Stimulated activated CD8-positive, alpha-beta memory T cell treated with anti-CD3 and anti-CD28 coated beads, Interleukin-2, amount 100 ng/mL, for 48 hours (primary cell): ENCODE measurements at regions not wholly inside any gene's neighbourhood (a gene's known extent, or its start where the extent isn't known, plus 50 kb on each side); places are given as distances from the start of the nearest gene placed in this dataset.
"Not testable (repeated sequence)": the region's sequence is repeated elsewhere in the genome, so short reads cannot be mapped to it uniquely, and the experiment has no call there.

Source experiments
- DNase-seq, 2 donors: peaks; one replicate each; pipeline ENCODE4 v3.0.0-alpha.2; 2020; ENCODE audit warnings: low read depth in 2 of 2

DNA sequence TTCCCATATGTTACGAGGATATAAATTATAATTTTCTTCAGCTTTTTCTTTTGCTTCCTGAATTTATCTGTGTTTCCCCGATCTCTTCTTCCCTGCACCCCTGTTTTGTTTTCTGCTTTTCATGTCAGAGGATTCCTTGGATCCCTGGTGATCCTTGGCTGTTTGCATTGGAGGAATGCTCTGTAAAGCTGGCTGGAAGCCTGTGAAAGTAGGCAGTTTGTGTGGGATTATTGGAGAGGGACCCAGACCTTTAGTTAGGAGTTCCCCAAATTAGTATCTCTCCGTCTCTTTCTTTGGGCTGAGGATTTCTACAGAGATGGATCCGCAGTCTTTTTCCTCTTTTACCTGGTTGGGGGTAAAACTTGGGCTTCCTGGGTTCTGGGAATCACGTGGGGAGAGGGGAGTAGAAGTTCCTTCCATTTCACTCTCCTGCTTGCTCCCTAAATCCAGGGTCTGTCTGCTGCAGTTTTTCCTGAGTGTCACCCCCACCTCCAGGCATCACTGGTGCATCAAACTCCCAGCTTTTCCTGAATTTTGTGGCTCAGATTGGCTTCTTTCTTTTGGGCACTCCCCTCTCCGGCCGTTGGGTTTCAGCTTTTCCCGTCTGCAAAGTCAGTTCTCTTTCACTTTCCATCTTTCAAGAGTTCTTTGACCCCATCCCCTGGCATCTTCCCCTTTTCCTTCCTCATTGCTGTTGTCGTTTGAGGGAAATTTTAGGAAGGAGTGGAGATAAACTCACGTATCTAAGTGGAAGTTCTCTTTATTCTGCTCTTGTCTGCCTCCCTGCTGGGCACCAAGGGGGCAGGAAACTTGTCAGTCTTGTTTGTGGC is 79.1 kb upstream of the ALX4 start:
- DNase-seq: no peak

DNA sequence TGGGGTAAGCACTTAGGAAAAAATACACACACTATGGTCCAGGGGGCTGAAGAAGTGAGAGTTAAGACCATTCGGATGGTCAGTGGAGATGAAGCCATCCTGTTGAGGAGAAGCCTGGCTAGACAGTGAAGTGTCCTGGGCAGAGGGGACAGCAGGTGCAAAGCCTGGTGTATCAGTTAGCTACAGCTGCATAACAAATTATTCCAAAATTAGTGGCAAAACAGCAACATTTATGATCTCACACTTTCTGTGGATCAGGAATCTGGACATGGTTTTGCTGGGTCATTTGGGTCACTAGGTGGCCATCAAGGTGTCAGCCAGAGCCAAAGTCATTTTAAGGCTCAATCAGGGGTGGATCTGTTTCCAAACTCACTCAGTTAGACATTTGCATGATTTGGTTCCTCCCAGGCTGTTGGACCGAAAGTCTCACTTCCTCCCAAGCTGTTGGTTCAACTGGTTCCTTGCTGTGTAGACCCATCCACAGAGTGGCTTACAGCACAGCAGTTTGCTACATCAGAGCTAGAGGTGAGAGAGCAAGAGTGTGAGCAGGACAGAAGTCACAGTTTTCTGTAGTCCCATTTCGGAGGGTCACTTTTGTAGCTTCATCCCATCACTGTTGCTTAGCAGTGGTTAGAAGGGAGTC is 80.1 kb upstream of the ALX4 start:
- no peak for DNase-seq

DNA sequence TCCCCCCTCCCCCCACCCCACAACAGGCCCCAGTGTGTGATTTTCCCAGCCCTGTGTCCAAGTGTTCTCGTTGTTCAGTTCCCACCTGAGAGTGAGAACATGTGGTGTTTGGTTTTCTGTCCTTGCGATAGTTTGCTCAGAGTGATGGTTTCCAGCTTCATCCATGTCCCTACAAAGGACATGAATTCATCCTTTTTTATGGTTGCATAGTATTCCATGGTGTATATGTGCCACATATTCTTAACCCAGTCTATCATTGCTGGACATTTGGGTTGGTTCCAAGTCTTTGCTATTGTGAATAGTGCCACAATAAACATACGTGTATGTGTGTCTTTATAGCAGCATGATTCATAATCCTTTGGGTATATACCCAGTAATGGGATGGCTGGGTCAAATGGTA is 81.1 kb upstream of the ALX4 start:
- DNase-seq: not testable (repeated sequence)

DNA sequence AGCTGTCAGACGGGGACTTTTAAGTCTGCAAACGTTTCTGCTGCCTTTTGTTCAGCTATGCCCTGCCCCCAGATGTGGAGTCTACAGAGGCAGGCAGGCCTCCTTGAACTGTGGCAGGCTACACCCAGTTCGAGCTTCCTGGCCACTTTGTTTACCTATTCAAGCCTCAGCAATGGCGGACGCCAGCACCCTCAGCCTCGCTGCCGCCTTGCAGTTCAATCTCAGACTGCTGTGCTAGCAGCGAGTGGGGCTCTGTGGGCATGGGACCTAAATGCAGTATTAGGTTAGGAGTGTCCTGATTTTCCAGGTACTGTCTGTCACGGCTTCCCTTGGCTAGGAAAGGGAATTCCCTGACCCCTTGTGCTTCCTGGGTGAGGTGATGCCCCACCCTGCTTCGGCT is 86.8 kb upstream of the ALX4 start:
- not testable (repeated sequence) for DNase-seq

DNA sequence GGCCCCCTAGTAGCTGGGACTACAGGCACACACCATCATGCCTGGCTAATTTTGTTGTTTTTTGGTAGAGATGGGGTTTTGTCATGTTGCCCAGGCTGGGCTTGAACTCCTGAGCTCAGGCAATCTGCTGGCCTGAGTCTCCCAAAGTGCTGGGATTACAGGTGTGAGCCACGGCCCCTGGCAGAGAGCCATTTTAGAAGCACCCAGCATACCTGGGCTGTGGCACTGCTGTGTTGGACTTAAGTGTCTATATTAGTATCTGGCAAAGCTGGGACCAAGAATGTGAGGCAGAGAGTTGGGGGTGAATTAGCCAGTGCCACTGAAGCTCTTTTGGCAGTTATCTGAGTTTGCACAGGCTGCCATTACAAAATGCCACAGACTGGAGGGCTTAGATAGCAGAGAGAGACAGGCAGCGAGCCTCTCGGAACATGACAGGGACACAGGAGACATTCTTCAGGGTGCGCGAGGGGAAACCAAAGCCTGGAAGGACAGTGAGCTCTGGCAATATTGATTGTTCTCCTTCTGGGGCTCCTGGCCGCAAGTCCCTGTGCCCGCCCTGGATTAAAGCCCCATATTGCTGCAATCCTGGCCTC is 87.7 kb upstream of the ALX4 start:
- DNase-seq: no peak

DNA sequence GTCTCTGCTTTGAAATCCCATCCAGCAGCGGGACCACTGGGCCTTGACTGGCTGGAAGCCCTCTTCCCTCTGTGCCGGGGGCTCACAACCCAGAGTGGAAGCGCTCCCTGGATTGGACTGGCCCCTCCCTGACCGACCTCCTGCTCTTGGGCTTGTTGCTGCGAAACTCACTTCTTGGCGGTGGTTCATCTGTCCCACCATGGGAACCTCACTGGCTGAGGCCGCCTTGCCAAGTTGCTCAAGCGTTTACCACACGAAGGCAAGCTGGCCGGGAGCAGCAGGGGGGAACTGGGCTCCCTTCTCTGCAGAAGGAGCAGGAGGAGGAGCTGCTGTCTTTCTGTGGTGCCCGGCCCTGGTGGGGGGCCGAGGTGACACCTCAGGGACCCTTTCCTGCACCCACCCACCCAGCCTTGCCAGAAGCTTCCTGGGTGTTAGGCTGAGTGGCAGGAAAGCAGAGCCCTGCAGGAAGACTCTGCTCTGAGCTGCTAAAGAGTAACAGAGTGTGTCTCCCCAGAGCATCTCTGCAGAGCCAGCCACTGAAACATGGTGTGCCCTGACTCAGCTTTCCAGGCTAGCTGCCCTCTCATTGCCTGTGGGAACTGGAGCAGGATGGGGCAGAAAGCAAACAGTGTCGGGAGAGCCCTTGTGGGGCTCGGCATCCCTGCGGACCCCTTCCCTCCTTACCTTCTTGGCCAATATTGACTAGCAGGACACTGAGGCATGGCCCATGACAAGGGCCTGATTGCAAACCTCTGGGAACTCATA is 88.5 kb upstream of the ALX4 start:
- no peak for DNase-seq

DNA sequence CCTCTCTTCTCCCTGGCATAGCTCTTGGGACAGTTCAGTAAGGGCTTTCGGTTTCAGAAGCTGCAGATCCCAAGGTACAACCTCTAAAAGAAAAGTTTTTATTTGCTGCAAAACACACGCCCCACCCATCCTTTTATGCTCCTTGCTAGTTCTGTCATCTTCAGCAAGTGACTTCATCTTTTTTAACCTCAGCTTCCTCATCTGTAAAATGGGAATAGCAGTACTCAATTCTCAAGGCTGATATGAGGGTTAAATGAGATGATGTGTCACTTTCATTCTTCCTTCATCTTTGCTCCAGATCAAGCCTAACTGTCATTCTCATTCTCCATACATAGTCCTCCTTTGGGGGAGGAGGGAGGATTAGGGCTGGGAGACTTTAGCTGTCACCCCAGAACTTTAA is 90.0 kb upstream of the ALX4 start:
- DNase-seq: no peak

DNA sequence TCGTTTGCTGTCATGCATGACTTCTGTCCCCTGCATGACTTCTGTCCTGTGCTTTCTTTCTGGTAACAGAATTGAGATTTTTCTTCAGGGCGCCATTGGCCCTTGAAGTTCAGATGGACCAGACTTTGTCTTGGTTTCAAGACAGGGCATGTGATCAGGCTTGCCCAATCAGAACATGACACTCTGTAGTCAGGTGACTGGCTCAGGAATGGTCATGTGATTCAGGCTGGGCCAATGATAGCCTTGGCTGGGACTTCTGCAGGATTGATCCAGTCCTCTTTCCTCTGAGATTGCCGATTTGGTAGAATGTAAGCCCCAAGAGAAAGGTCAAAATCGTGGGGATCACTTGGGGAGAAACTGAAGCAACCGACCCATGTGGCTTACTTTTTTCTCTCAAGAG is 90.5 kb upstream of the ALX4 start:
- DNase-seq: no peak

DNA sequence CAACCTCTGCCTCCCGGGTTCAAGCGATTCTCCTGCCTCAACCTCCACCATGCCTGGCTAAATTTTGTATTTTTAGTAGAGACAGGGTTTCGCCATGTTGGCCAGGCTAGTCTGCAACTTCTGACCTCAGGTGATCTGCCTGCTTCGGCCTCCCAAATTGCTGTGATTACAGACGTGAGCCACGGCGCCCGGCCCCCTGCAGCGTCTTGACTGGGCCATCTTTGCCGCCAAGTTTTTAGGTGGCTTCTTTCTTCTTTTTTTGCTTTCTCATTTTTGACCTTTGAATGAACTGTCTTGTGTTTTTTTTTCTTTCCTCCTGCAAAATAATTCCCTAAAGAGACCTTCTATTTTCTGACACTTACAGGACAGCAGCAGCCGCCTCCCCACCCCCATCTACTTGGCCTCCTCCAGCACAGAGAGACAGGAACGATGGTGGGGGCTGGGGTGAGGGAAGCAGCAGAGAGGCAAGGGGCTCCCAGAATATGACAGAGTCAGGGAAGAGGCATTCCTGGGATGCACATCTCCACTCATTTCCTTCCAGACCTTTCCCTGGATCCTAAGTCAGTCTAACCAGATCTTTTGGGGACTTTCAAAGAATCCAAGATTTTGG is 92.6 kb upstream of the ALX4 start:
- no peak for DNase-seq

DNA sequence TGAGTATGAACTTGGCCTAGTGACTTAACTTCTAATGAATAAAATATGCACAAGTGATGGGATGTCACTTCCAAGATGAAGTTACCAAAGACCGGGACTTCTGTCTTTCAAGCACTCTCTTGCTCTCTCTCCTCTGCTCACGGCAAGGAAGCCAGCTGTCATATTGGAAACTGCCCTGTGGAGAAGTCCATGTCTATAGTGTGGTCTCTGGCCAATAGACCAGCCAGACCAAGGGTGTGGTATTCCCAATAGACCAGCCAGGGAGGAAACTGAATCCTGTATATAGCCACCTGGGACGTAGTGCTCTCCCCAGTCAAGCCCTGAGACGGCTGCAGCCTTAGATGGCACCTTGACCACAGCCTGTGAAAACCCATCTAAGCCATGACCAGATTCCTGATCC is 93.2 kb upstream of the ALX4 start:
- DNase-seq: no peak

DNA sequence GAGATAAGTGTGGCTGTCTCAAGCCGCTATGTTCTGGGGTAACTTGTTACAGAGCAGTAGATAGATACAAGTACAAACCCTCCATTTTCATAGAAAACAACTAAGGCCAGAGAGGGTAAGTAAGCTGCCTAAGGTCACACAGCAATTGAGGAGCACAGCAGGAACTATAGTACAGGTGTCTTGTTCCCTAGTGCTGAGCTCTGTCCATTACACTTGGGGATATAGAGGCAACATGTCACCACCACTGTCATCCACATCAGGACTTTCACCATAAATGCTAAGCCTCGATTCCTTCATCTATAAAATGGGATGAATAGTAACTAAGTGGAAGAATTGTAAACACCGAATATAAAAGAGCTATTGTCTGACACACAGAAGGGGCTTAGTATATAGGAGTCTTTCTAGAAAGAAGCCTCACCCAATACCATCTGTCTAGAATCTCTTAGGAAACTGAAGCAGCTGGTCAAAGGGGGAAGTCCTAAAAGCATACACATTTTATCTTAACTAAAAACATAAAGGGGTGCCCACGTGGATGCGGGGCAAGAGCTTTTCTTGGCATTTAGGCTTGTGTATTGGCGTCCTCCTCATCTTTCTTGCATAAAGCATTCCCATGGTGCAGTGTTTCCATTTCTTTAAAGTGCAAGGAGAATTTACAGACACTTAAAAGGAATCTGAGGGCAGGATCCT is 93.8 kb upstream of the ALX4 start:
- DNase-seq: no peak

DNA sequence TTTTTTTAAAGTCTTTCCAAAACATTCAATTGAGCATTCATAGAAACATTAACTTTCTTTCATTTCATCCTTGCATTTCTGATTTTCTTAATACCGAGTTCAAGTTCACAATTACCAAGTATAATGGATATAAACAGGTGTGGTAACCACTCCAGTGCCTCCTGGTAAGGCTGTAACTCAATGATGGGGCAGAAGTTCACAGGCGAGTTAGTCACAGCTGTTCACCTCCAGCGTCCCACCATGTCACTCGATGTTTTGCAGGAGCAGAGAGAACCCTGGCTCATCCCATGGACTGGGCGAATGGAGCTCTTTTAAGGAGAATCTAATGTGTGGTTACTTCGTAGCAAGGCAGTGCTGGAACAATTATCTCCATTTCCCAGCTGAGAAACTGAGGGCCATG is 94.4 kb upstream of the ALX4 start:
- no peak for DNase-seq

DNA sequence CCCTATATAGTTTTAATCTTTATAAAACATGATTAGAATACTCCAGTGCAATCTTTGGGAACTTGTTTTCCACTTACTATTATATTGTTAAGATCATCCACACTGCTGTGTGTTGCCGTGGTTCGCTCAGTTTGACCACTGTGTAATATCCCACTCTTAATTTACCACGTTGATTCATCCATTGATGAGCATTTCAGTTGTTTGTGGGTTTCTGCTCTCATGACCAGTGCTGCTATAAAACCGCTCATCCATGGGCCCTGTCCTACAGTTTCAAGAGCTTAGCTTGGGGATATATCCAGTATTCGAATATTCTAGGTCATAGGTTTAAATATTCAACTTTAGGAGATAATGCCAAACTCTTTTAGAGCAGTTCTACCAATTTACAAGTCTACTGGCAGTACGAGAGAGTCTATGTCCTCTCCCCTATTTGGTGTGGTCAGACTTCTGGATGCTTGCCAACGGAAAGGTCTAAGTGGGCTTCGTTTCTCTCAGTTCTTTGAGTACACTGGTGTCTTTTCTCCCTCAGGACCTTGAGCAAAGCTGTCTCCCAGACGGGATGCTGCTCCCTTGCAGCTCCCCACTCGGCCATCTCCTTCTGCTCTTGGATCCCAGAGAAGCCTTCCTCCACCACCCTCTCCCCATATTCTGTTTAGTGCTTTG is 94.9 kb upstream of the ALX4 start:
- no peak for DNase-seq

DNA sequence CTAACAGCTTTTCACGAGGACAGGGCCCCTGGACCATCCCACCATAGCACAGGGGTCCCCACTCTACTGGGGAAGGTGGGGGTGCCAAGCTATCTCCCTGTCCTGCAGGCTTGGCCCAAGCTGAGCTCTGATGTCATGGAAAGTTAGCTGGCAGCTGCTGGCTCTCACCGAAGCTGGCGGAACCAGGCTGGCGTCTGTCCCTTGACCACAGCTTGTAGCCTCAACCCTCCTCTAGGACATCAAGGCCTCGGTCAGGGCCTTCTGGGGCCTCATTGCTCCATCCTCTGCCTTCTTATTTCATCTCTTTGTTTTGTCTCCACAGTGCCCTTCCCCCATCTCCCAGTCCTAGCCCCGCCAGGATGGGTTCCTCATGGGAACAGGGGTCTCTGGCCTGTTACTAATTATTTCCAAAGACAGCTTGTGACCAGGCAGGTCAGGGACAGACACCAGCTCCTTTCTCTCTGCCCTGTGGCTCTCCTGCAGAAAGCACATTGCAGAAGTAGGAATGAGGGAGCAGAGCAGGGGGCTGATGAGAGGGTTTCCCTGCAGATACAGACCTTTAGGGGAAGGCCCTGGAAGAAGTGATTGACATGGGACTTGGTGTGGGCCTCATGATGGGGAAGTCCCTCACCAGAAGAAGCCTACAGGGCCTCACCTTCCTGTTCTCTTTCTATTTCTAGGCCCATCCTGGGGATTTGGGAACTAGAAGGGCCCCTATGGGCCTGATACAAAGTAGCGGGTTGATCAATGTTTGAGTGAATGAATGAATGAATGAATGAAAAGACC is 97.5 kb upstream of the ALX4 start:
- DNase-seq: no peak

DNA sequence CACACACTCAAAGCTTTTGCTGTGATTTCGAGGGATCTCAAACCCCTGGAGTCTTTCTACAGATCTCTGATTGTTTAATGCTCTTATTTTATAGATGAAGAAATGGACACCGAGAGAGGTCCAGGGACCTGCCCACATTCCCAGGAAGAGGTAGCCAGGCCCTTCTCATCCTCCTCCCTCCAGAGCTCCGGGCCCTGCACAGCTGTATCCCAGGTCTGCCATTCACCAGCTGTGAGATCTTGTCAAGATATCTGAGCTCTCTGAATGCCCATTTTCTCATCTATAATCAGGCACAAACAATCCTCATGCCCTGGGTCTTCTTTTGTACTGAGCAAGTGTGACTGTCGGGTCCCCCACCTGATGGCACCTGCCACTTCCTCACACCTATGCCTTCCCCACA is 98.2 kb upstream of the ALX4 start:
- DNase-seq: no peak

DNA sequence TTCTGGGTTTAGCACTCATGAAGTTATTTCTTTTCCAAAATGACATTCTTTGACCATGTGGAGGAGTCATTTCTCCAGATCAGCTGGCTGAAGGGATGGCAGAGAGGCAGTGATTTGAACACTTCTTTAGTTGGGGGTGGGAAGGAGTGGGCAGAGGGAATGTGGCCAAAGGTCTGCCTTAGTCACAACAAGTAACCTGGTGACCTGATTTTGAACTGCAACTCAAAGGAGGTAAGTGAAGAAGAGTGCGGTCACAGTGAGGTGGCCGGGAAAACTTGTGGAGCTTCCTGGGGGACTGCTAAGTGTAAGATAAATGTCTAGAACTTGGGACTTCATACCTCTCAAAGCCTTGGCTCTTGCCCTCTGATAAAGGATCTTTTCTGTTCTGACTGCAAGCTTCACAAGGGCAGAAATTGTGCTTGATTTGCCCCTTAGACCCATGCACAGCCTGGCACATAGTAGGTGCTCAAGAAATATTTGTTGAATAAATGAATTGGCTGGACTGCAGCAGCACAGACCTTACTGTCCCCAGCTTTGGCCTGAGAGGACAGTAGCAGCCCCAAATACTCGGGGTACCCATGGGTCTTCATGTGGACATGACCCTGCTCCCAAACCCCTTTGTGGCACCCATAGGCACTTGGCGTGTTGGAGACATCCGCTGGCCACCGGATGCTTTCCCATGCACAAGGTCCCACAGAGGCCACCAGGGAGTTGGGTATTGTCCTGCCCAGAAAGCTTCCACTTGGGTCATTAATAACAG is 99.0 kb upstream of the ALX4 start:
- DNase-seq: no peak

DNA sequence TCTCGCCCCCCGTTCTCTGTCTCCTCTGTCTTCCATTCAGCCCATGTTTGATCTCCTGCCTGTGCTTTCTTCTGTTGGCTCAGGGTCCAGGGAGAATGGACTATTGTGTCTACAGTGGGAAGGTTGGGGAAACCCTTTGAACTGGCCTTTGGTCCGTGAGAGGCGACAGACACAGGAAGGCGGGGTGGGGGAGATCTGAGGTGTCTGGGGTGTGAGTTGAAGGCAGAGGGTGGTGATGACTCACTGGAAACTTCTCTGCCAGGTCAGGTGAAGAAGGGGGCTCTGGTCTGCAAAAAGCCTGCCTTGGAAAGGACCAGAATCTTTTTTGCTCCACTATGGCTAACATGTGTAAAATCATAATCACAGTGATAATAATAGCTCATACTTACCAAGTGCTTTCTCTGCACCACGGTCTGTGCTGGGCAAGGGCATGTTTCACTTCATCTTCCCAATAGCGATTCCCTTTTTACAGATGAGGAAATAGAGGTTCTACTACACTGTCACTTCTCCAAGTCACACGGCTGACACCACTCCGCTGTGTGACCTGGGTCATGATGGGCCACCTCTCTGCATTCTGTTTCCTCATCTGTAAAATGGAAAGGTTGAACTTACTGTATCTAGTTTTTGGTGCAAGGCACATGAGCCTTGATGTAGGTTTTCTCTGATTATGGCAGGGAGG is 99.8 kb upstream of the ALX4 start:
- no peak for DNase-seq

DNA sequence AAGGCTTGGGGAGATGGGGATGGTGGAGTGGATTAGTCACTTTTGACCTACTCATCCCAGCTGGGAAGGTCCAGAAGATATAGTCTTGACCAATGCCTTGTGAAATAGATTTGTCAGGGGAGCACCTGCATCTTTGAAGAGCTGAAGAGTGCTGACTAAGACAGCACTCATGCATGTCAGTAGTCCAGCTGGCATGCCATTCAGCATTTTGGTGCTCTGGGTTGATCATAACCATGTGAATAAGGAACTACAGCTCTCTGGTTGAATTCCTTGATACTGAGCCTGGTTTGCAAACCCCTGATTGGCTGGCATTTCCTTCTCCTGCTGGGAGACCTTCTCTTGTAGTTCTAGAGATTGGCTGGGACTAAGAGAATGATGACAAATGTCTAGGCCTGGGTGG is 106.8 kb upstream of the ALX4 start:
- DNase-seq: no peak
